GM06990 (cell line): ENCODE measurements at regions not wholly inside any gene's neighbourhood (a gene's known extent, or its start where the extent isn't known, plus 50 kb on each side); places are given as distances from the start of the nearest gene placed in this dataset.

ENCODE experiments used
- DNase-seq: peaks from one replicate; pipeline ENCODE4 v3.0.0-alpha.2; 2011; ENCODE audit not compliant: insufficient read length; ENCODE audit errors: extremely low read depth
- H3K27me3 ChIP-seq: replicated peaks from 2 replicates; pipeline ENCODE4 v1.6.0; 2011; ENCODE audit warnings: low read length; ENCODE audit not compliant: control insufficient read depth, insufficient read depth
- H3K36me3 ChIP-seq: 2 replicates; pipeline ENCODE4 v1.5.1; 2011; ENCODE audit warnings: low read length; ENCODE audit not compliant: control insufficient read depth, insufficient read depth
- H3K4me3 ChIP-seq: replicated peaks from 2 replicates; pipeline ENCODE4 v1.5.1; 2011; ENCODE audit warnings: low read depth, mild to moderate bottlenecking, control low read depth, low read length
- TF ChIP-seq, protein P1 (sequence below): IDR thresholded peaks from 2 replicates; pipeline ENCODE4 v1.5.1; 2011; ENCODE audit warnings: low read length, control low read depth, mild to moderate bottlenecking, inconsistent platforms; ENCODE audit not compliant: insufficient read depth, poor library complexity, severe bottlenecking

DNA sequence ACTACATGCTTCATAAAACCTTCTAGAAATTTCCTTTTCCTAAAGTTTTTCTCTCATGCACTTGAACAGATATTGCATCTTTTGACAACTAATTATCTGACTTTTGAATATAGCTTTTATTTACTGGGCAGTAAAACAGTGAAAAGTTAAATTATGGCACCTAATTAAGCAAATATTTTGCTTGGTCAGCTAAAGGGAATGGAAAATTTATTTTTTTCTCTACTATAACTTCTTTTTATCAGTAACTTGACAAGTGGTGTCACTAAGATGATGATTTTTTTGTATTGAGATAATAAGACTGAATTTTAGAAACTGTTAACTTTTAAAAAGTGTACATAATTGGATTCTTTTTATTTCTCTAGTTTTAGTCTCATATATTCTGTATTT, 351.6 kb downstream of the PIK3C3 start:
- no peak for DNase-seq
- TF ChIP-seq, protein P1, sequence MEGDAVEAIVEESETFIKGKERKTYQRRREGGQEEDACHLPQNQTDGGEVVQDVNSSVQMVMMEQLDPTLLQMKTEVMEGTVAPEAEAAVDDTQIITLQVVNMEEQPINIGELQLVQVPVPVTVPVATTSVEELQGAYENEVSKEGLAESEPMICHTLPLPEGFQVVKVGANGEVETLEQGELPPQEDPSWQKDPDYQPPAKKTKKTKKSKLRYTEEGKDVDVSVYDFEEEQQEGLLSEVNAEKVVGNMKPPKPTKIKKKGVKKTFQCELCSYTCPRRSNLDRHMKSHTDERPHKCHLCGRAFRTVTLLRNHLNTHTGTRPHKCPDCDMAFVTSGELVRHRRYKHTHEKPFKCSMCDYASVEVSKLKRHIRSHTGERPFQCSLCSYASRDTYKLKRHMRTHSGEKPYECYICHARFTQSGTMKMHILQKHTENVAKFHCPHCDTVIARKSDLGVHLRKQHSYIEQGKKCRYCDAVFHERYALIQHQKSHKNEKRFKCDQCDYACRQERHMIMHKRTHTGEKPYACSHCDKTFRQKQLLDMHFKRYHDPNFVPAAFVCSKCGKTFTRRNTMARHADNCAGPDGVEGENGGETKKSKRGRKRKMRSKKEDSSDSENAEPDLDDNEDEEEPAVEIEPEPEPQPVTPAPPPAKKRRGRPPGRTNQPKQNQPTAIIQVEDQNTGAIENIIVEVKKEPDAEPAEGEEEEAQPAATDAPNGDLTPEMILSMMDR = no peak
- Histone ChIP-seq H3K36me3 (no peaks in the 10 kb centered on the region), H3K27me3 (no peaks in the 10 kb centered on the region; the same call in 1 of the 2 replicates), H3K4me3 (no peak overlapping the region)

DNA sequence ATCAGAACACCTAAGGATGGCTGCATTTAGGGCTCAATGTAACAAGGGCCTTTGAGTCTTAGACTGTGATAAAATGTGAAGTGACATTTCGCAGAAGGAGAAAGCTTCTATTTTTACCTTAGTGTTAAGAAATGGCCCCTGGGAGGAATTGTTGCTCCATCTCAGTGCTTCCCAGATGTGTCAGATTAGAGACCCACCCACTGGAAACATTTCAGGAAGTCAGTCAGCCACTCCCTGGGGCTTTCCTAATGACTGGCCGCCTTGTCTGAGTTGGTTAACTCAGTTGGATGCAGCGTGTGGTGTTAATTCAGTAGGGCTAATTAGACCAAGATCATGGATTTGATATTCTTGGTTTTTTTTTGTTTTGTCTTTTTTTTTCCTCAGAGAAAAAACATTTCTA, 355.9 kb downstream of the PIK3C3 start:
- H3K36me3 ChIP-seq = no peaks in the 10 kb centered on the region
- no peaks in the 10 kb centered on the region; the same call in 1 of the 2 replicates for H3K27me3 ChIP-seq
- TF ChIP-seq, protein P1 = no peak
- no peak overlapping the region for H3K4me3 ChIP-seq
- DNase-seq = no peak

DNA sequence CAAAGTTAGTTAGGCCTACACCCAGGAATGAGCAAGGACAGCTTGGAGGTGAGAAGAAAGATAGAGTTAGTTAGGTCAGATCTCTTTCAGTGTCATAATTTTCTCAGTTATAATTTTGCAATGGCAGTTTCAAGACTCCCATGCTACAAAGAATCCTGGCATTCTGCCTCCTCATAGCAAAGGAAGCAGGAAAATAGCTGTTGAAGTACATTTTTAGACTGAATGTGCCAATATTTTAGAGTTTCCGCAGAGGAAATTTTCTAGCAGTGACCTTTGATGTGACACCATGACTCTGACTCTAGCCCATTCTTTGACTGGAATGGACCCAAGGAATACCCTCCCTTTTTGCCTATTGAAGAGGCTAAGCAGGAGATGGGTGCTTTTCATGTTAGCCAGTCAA, 371.7 kb downstream of the PIK3C3 start:
- no peaks in the 10 kb centered on the region for H3K36me3 ChIP-seq
- no peaks in the 10 kb centered on the region for H3K27me3 ChIP-seq
- no peak overlapping the region for H3K4me3 ChIP-seq
- TF ChIP-seq, protein P1 = no peak
- no peak for DNase-seq

DNA sequence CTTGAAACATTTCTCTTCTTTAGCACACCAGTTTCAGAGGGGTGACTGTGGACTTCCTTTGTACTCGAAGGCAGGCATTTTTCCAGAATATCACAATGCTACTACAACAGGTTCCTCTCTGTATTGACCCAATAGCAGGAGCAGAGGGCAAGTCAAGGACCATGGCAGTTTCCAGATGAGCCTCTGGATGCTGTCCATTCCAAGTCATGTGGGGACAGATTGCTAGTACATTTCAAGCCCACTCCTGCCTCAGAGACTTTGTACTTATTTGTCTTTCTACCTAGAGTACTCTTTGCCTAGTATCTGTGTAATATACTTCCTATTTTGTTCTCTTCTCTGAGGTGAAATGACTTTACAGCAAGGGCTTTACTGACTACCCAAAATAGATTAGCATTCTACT, 373.9 kb downstream of the PIK3C3 start:
- TF ChIP-seq, protein P1 = no peak
- Histone ChIP-seq H3K36me3 (no peaks in the 10 kb centered on the region), H3K27me3 (no peaks in the 10 kb centered on the region), H3K4me3 (no peak overlapping the region)
- no peak for DNase-seq

DNA sequence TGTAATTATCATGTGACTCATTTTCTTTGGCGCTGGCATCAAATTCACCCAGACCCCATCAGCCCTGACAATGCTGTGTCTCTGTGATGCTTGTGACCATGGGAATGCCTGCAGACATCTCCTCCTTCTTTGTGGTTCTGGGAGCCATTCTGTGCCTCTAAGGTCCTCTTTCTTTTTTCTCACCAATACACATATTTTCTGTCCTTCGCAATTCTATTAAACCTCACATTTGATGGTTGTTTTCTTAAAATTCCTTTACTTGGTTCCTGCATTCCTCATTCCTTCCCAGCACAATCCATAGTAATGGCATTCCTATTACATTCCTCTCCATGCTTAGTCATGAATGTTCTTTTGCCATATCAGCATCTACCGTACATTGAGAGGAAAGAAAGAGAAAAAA, 375.3 kb downstream of the PIK3C3 start:
- no peak for DNase-seq
- Histone ChIP-seq H3K36me3 (no peaks in the 10 kb centered on the region), H3K27me3 (no peaks in the 10 kb centered on the region), H3K4me3 (no peak overlapping the region)
- TF ChIP-seq, protein P1 = no peak

DNA sequence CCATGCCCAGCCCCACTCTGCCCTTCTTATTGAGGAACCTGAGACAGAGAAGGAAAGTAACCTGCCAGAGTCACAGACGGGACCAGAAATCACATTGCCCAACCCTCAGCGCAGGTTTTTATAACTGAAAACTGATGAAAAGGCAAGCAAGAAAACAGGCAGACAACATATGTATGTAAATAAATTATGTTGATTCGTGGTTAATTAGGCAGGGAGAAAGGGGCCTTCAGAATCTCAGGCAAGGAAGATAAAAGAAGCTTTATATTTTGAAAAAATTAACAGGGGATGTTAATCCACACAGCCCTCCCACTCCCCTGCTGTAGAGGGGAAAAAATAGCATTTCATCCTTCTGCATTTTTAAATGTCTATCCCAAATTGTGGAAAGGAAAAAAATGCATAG, 378.5 kb downstream of the PIK3C3 start:
- no peaks in the 10 kb centered on the region for H3K27me3 ChIP-seq
- H3K36me3 ChIP-seq = no peaks in the 10 kb centered on the region
- no peak overlapping the region for H3K4me3 ChIP-seq
- no peak for DNase-seq
- TF ChIP-seq, protein P1 = no peak
